GM12878 (cell line): ENCODE measurements at regions not wholly inside any gene's neighbourhood (a gene's known extent, or its start where the extent isn't known, plus 50 kb on each side); places are given as distances from the start of the nearest gene placed in this dataset.

ENCODE experiments used
- ATAC-seq: fragments of 200-7000 bp; cut with Tn5 transposase; 3 replicates; pipeline ENCODE4 v1.9.1; 2020; ENCODE audit warnings: mild to moderate bottlenecking, moderate library complexity
- BruUV-seq: library from RNA; stranded (reverse); fragments of 400-500 nt; replicated peaks from 2 replicates; lab custom pipeline; 2021; lab: Mats Ljungman, UMichigan
- CTCF ChIA-PET: fragments of 300-600 bp; sonication (Branson Sonifier 250); formaldehyde crosslinking; extraction: SDS; loops from one replicate; lab custom pipeline; 2021; ENCODE audit warnings: inconsistent platforms; lab: Yijun Ruan, JAX
- POLR2A ChIA-PET: fragments of 350-600 bp; formaldehyde crosslinking; extraction: SDS; loops from one replicate; lab custom pipeline; 2021; ENCODE audit warnings: inconsistent platforms; lab: Charles Lee
- RAD21 ChIA-PET: fragments of 300-600 bp; sonication (Branson Sonifier 250); formaldehyde crosslinking; loops from one replicate; lab custom pipeline; 2023; ENCODE audit warnings: antibody characterized with exemption; ENCODE audit not compliant: unreplicated experiment; lab: Charles Lee
- SMC1A ChIA-PET: fragments of 300-600 bp; sonication (Branson Sonifier 250); formaldehyde crosslinking; loops from one replicate; lab custom pipeline; 2023; ENCODE audit not compliant: unreplicated experiment, uncharacterized antibody; lab: Charles Lee
- DNase-seq: peaks from one replicate; pipeline ENCODE4 v3.0.0-alpha.2; 2011; ENCODE audit warnings: low read depth, low spot score
- FAIRE-seq: peaks from 3 replicates; lab custom pipeline; 2011; peaks lifted over from hg19 to GRCh38; lab: Jason Lieb, UNC
- H2AFZ ChIP-seq: 2 replicates; pipeline ENCODE4 v1.6.0; 2011; ENCODE audit warnings: low read depth, low read length, control low read depth; ENCODE audit not compliant: control insufficient read depth
- H3K27ac ChIP-seq: 2 replicates; pipeline ENCODE4 v1.5.1; 2011; ENCODE audit warnings: control low read depth; ENCODE audit not compliant: control insufficient read depth, insufficient read depth
- H3K27me3 ChIP-seq, 2 experiments: replicated peaks in 1 of 2; 2 replicates each; pipeline versions ENCODE4 v1.6.0 to v1.6.1; 2011; ENCODE audit warnings: low read length in 1 of 2; ENCODE audit not compliant: control insufficient read depth in 2 of 2, insufficient read depth in 2 of 2
- H3K36me3 ChIP-seq, 2 experiments: 2 replicates each; pipeline ENCODE4 v1.5.1; 2011; ENCODE audit warnings: low read length in 1 of 2; ENCODE audit not compliant: control insufficient read depth in 2 of 2, insufficient read depth in 2 of 2
- H3K4me1 ChIP-seq: 2 replicates; pipeline ENCODE4 v1.6.1; 2011; ENCODE audit warnings: mild to moderate bottlenecking, low read length, moderate library complexity, mixed read lengths; ENCODE audit not compliant: control insufficient read depth, insufficient read depth
- H3K4me2 ChIP-seq: 2 replicates; pipeline ENCODE4 v1.6.0; 2011; ENCODE audit warnings: control low read depth; ENCODE audit not compliant: control insufficient read depth, insufficient read depth
- H3K4me3 ChIP-seq: fragments of 200-600 bp; sonication (generic); 2 replicates; pipeline ENCODE4 v1.5.1; 2016
- H3K79me2 ChIP-seq: 2 replicates; pipeline ENCODE4 v1.6.0; 2011; ENCODE audit warnings: low read length; ENCODE audit not compliant: control insufficient read depth, insufficient read depth
- H3K9ac ChIP-seq: 2 replicates; pipeline ENCODE4 v1.8.0; 2011; ENCODE audit warnings: low read length, control low read depth, mixed read lengths; ENCODE audit not compliant: control insufficient read depth, insufficient read depth
- H3K9me3 ChIP-seq: replicated peaks from 3 replicates; pipeline ENCODE4 v1.5.1; 2011; ENCODE audit warnings: mild to moderate bottlenecking, low read length; ENCODE audit not compliant: control insufficient read depth, insufficient read depth
- H4K20me1 ChIP-seq: 2 replicates; pipeline ENCODE4 v1.6.0; 2011; ENCODE audit not compliant: control insufficient read depth, insufficient read depth
- CBFB ChIP-seq: IDR thresholded peaks from 2 replicates; pipeline ENCODE4 v1.6.1; 2016; ENCODE audit warnings: antibody characterized with exemption, low read depth
- EZH2 ChIP-seq: IDR thresholded peaks from 2 replicates; pipeline ENCODE4 v1.6.1; 2012; ENCODE audit warnings: low read depth, mild to moderate bottlenecking, control low read depth, inconsistent platforms, low read length, borderline replicate concordance; ENCODE audit not compliant: control insufficient read depth
- IKZF2 ChIP-seq, 2 experiments: fragments of 450-650 bp; IDR thresholded peaks; 2 replicates each; pipeline ENCODE4 v1.6.1; 2017; ENCODE audit warnings: mild to moderate bottlenecking in 2 of 2, moderate library complexity in 2 of 2
- LARP7 ChIP-seq: fragments of 450-650 bp; IDR thresholded peaks from 2 replicates; pipeline ENCODE4 v1.6.1; 2017; ENCODE audit warnings: mild to moderate bottlenecking
- NBN ChIP-seq: fragments of 450-650 bp; IDR thresholded peaks from 2 replicates; pipeline ENCODE4 v1.6.1; 2016
- NR2C2 ChIP-seq: IDR thresholded peaks from 2 replicates; pipeline ENCODE4 v1.6.1; 2011; ENCODE audit warnings: borderline replicate concordance, low read depth; ENCODE audit not compliant: control insufficient read depth, insufficient read length
- PML ChIP-seq: IDR thresholded peaks from 2 replicates; pipeline ENCODE4 v1.6.1; 2012; ENCODE audit warnings: low read length, inconsistent platforms
- SMARCA5 ChIP-seq: fragments of 450-650 bp; IDR thresholded peaks from 2 replicates; pipeline ENCODE4 v1.6.1; 2017; ENCODE audit warnings: mild to moderate bottlenecking
- SPI1 ChIP-seq: IDR thresholded peaks from 2 replicates; pipeline ENCODE4 v1.6.1; 2011; ENCODE audit warnings: low read depth, mild to moderate bottlenecking, low read length, moderate library complexity, borderline replicate concordance; ENCODE audit not compliant: insufficient read depth
- SUPT20H ChIP-seq: IDR thresholded peaks from 2 replicates; pipeline ENCODE4 v1.6.1; 2011; ENCODE audit warnings: low read depth, mild to moderate bottlenecking, low read length, moderate library complexity, borderline replicate concordance; ENCODE audit not compliant: control insufficient read depth
- WGBS: methylation state at CpG from one replicate; pipeline ENCODE4 v1.1.6; 2016; ENCODE audit warnings: low lambda C conversion rate; ENCODE audit not compliant: insufficient replicate concordance, insufficient coverage; ENCODE audit errors: missing lambda C conversion rate; 5-methylcytosine and 5-hydroxymethylcytosine counted together
- in situ Hi-C: fragments of 300-500 bp; cut with MboI; formaldehyde crosslinking; loops from 9 replicates; pipeline ENCODE4 v1.14.3; 2018; ENCODE audit warnings: mixed read lengths
- intact Hi-C: fragments of 100-400 bp; cut with micrococcal nuclease; formaldehyde crosslinking; loops from one replicate; pipeline ENCODE4 v1.14.2; 2022; ENCODE audit not compliant: unreplicated experiment
- TF ChIP-seq, protein P1 (sequence below): fragments of 450-650 bp; conservative IDR thresholded peaks from 2 replicates; pipeline ENCODE4 v1.6.1; 2017; ENCODE audit warnings: mild to moderate bottlenecking, moderate library complexity
- TF ChIP-seq, protein P2 (sequence below): fragments of 450-650 bp; IDR thresholded peaks from 2 replicates; pipeline ENCODE4 v1.6.1; 2017; ENCODE audit warnings: mild to moderate bottlenecking, low read depth, inconsistent platforms; ENCODE audit not compliant: poor library complexity, severe bottlenecking
- TF ChIP-seq, protein P3 (sequence below): fragments of 450-650 bp; IDR thresholded peaks from 2 replicates; pipeline ENCODE4 v1.6.1; 2016; ENCODE audit warnings: mild to moderate bottlenecking, moderate library complexity, borderline replicate concordance

DNA sequence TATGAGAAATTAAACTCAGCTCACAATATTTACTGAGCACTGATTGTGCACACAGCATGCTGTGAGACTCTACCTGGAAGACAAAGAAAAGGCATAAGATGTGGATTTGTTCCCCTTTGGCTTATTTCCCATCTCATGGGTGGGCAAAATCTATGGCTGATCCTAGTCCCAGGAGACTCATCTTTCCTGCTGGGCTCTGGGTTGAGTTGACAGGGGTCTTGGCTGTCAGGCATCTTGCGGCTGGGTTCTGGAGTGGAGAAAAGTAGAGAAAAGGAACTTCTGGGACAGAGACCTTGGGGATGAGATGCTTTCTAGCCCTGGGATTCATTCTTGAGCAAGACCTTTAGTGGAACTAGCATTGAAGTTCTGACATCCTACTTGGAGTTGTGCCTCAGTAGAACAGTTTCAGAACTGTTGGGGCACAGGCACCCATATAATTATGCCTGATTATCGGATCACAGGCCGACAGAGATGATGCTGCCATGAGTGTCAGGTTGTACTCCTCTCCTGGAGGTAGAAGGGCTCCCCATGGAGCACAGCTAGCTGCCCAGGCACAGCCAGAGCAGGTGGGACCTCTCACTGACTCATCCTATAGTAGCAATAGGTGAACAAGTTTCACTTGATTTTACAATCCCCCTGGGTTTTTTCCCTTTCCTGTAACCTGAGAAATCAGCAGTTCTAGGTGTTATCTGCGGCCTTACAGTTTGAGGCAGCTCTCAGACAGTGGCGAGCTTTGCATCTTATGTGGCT is 260.9 kb downstream of the CYRIA start:
- no peak overlapping the region for H3K4me2 ChIP-seq
- no peaks in the 10 kb centered on the region for H4K20me1 ChIP-seq
- WGBS, result 18% methylated on average over 5 of the region's 5 CpGs
- CTCF ChIA-PET, result no interaction called here
- no peaks in the 10 kb centered on the region for H3K79me2 ChIP-seq
- H3K4me1 ChIP-seq, result no peaks in the 10 kb centered on the region
- H3K36me3 ChIP-seq, result no peaks in the 10 kb centered on the region
- SMC1A ChIA-PET, result no interaction called here
- TF ChIP-seq NR2C2 (no peak), LARP7 (no peak), SPI1 (no peak), NBN (no peak), EZH2 (no peak), CBFB (no peak), IKZF2 (IDR thresholded peaks at IDR 0.05) (no peak), SUPT20H (no peak), SMARCA5 (no peak), PML (no peak)
- TF ChIP-seq, protein P1, sequence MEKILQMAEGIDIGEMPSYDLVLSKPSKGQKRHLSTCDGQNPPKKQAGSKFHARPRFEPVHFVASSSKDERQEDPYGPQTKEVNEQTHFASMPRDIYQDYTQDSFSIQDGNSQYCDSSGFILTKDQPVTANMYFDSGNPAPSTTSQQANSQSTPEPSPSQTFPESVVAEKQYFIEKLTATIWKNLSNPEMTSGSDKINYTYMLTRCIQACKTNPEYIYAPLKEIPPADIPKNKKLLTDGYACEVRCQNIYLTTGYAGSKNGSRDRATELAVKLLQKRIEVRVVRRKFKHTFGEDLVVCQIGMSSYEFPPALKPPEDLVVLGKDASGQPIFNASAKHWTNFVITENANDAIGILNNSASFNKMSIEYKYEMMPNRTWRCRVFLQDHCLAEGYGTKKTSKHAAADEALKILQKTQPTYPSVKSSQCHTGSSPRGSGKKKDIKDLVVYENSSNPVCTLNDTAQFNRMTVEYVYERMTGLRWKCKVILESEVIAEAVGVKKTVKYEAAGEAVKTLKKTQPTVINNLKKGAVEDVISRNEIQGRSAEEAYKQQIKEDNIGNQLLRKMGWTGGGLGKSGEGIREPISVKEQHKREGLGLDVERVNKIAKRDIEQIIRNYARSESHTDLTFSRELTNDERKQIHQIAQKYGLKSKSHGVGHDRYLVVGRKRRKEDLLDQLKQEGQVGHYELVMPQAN, result no peak
- TF ChIP-seq, protein P2, sequence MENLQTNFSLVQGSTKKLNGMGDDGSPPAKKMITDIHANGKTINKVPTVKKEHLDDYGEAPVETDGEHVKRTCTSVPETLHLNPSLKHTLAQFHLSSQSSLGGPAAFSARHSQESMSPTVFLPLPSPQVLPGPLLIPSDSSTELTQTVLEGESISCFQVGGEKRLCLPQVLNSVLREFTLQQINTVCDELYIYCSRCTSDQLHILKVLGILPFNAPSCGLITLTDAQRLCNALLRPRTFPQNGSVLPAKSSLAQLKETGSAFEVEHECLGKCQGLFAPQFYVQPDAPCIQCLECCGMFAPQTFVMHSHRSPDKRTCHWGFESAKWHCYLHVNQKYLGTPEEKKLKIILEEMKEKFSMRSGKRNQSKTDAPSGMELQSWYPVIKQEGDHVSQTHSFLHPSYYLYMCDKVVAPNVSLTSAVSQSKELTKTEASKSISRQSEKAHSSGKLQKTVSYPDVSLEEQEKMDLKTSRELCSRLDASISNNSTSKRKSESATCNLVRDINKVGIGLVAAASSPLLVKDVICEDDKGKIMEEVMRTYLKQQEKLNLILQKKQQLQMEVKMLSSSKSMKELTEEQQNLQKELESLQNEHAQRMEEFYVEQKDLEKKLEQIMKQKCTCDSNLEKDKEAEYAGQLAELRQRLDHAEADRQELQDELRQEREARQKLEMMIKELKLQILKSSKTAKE, result no peak
- TF ChIP-seq, protein P3, sequence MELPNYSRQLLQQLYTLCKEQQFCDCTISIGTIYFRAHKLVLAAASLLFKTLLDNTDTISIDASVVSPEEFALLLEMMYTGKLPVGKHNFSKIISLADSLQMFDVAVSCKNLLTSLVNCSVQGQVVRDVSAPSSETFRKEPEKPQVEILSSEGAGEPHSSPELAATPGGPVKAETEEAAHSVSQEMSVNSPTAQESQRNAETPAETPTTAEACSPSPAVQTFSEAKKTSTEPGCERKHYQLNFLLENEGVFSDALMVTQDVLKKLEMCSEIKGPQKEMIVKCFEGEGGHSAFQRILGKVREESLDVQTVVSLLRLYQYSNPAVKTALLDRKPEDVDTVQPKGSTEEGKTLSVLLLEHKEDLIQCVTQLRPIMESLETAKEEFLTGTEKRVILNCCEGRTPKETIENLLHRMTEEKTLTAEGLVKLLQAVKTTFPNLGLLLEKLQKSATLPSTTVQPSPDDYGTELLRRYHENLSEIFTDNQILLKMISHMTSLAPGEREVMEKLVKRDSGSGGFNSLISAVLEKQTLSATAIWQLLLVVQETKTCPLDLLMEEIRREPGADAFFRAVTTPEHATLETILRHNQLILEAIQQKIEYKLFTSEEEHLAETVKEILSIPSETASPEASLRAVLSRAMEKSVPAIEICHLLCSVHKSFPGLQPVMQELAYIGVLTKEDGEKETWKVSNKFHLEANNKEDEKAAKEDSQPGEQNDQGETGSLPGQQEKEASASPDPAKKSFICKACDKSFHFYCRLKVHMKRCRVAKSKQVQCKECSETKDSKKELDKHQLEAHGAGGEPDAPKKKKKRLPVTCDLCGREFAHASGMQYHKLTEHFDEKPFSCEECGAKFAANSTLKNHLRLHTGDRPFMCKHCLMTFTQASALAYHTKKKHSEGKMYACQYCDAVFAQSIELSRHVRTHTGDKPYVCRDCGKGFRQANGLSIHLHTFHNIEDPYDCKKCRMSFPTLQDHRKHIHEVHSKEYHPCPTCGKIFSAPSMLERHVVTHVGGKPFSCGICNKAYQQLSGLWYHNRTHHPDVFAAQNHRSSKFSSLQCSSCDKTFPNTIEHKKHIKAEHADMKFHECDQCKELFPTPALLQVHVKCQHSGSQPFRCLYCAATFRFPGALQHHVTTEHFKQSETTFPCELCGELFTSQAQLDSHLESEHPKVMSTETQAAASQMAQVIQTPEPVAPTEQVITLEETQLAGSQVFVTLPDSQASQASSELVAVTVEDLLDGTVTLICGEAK, result no peak
- H3K9me3 ChIP-seq, result no peaks in the 10 kb centered on the region
- no peak overlapping the region for H3K9ac ChIP-seq
- FAIRE-seq, result no peak
- H3K27ac ChIP-seq, result no peak overlapping the region
- H2AFZ ChIP-seq, result no peak overlapping the region
- H3K4me3 ChIP-seq, result no peak overlapping the region
- no peak for DNase-seq
- in situ Hi-C loops, result no loop called here
- no TSS peak for BruUV-seq
- ATAC-seq, result no peak
- intact Hi-C loops, result no loop called here
- RAD21 ChIA-PET, result no interaction called here
- peaks cover 0 to 3% of the 10 kb centered on the region in 2 experiments; a peak in 1 of 4 replicates for H3K27me3 ChIP-seq
- POLR2A ChIA-PET, result no interaction called here
